ENCODE measurements at regions not wholly inside any gene's neighbourhood (a gene's known extent, or its start where the extent isn't known, plus 50 kb on each side); places are given as distances from the start of the nearest gene placed in this dataset.

DNA sequence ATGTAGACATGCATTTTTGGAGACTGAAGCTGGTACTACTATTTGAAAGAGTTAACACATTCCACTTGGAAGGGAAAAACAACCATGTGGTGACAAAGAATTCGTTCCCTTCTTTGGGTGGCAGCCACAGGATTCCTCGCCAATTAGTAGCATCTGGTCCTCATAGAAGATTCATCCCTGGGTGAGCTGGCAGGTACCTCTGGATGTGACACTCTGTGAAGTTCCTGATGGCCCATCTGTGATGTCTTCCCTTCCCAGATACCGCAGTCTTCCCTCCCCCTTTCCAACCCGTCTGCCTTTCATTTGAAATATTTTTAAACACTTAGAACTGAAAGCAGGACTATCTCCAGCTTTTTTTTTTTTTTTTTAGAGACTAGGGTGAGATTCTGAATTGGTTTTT lies 569.5 kb downstream of the TYW1 start:
- DNase-seq = no peak

DNA sequence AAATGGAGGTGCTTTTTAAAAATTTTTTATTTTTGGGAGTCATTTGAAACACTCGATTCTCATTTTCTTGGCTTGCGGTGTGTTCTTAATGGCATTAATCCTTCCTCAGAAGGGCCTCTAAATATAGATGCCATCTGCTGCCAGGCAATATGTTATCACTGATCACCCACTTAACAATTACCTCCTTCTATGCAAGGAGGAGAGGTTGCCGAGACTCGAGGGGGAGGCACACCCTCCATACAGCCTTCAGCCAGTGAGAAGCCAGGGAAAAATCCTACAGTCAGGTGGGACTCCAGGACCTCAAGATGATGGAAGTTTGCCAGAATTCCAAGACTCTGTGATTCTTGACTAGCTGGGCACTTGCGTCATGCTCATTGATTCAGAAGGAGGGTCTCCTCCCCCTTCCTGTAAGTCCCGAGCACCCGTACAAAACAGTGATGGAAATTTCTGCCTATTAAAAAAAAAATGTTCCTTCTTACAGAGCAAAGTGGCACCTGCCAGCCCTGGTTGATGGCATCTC lies 574.5 kb downstream of the TYW1 start:
- no peak for DNase-seq

DNA sequence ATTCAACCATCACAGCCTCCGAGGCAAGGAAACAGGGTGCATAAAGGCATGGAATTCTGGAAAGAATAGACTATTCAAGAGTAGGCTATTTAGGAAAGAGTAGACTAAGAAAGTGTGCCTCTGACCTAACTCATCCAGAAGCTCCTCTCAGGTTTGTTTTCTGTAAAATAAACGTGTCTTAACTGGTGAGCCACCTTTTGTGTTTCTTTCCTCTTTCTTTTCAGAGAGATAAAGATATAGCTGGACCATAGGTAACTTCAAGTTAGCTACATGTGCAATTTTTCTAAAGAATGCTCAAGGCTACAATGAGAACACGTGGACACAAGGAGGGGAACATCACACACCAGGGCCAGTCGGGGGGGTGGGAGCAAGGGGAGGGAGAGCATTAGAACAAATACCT lies 577.0 kb downstream of the TYW1 start:
- no peak for DNase-seq

DNA sequence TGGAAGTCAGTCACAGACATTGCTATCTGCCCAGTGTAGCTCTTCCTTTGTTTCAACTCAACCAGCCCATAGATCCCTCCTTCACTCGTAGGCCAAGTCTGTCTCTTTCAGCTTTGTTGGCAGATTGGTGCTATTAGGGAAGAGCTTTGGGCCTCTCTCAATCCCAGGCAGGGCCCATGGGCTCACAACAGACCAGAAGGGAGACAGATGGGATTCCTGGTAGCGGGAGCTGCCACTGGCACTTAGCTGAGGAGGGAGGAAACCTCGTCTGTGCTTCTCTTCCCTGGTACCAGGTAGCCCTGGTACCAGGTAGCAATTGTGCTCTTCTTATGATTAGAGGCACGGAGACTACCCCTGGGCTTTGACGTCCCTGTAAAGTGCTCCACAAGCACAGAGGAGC lies 592.0 kb downstream of the TYW1 start:
- DNase-seq = no peak

DNA sequence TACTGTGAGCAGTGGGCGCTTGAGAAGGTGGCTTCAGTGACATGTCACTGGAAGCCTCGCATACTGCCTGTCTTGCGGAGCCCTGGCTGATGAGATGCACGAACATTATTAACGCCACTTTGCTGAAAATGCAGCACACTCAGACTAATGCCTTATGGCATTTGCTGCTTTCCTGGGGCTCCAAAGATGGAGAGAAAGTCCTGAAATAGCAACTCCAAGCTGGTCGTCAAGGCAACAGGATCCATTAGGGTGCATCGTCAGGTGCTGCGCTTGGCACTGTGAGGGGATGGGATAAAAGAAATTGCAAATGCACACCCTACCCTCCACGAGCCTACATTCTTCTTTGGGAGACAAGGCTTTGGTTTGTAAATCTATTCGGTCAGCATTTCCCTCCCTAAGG lies 592.5 kb downstream of the TYW1 start:
- no peak for DNase-seq

DNA sequence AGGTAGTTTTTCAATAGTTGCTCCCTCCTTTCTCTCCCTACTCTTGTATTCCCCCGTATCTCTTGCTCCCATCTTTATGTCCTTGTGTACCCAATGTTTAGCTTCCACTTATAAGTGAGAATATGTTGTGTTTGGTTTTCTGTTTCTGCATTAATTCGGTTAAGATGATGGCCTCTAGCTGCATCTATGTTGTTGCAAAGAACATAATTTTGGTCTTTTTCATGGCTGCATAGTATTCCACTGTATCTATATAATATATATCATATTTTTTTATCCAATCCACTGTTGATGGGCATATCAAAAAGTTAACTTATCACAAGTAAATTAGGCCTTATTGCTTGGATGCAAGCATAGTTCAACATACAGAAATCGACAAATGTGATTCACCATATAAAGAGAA lies 594.0 kb downstream of the TYW1 start:
- DNase-seq = no peak

DNA sequence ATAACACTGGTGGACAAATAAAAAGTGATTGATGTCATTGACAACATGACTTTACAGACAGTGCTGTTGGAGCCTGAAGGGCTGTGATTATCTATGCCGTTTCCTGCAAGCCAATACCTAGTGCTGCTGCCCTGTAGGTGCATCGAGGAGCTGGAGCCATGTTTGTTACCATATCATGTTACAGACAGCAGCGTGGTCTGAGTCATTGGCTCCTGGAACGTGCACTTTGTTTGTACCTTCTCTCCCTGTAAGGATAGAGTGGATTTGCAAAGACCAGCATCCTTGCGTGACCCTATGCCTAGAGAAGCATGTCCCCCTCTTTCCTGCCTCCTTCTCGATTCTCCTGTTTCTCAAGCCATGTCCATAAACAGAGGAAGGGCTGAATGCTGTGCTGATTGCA lies 597.2 kb downstream of the TYW1 start:
- no peak for DNase-seq

DNA sequence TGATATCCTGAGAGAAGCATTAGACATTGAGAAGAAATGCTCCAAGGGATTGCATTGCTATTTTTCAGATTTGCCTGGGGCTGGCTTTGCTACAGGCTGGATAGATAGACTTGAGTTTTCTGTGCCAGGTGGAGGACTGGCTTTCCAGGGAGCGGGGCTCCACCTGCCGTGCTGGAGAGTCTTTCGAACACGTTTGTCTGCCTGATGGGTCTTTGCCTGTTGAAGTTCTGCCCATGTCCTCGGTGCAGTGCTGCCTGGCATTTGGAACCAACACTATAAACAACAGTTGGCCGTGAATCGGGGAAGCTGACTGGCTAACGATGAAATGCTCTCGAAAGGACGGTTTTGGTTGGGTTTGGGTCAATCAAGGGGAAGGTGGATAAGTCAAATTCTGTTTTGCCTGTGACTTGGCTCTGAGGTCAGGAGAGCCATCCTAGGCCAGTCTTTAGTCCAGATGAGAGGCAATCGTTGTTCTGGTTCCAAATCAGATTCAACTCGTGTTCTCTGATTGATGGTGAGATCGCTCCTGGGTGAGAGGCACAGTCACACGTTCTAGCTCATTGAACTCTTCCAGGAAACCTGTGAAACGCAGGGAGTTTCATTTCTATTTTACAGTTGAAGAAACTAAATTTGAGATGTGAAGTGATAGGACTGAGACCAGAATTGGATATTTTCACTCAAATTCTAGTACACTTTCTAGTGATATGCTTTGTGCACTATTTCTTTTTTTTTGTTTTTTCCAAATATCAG lies 599.0 kb downstream of the TYW1 start:
- no peak for DNase-seq

DNA sequence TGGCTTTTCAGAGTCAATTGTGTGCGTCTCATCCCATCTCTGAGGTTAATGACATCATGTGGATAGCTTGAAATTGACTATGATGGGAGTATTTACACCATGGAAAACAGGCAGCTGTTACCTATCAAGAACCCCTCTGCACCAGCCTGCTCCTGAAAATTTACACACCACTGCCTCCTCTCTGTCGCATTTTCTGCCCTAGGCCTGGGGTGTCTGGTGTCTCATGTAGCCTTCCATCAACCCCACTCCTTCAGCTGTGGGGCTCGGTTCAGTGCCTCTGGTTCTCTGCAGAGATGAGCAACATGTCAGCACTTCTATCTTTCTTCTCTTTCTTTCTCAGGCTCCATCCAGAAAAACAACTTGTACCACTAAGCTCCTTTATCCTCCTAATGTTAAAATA lies 600.5 kb downstream of the TYW1 start:
- DNase-seq = no peak

DNA sequence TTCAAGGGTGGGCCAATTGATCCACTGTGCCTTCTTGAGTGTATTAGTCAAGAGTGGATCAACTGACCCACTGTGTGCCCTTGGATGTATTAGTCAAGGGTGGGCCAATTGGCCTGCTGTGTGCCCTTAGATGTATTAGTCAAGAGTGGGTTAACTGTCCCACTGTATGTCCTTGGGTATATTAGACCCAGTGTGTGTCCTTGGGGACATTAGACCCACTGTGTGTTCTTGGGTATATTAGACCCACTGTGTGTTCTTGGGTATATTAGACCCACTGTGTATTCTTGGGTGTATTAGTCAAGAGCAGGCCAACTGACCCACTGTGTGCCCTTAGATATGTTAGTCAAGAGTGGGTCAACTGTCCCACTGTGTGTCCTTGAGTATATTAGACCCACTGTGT lies 601.8 kb downstream of the TYW1 start:
- DNase-seq = no peak

DNA sequence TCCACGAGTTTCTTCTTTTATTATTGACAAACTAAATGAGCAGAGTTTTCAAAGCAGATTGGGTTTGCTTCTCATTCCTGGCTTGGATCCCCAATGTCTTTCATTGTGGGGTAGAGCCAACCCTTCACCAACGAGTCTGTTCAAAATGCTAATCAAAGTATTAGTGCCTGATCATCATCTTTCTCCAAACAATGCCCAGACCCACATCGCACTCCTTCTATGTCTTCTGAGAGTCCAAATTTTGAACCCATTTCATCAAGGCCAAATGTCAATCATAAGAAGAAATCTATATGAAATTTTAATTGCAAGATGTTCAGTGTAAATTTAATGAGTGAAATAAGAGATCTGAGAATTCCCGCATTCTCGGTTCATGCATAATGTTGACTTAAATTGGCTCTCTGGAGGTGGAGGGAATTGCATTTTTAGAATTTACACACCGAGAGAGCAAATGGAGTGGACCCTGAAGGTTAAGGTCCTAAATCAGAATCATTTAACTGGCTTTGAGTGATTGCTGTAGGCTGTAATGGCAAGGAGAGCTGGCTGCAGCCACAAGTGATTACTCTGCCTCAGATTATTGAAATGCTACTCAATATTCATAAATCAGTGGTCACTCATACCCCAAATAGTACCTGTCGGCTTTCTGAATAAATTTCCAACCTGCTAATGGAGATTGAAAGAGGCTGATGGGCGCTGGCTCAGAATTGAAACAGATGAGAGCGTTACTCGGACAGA lies 602.9 kb downstream of the TYW1 start:
- DNase-seq = no peak

DNA sequence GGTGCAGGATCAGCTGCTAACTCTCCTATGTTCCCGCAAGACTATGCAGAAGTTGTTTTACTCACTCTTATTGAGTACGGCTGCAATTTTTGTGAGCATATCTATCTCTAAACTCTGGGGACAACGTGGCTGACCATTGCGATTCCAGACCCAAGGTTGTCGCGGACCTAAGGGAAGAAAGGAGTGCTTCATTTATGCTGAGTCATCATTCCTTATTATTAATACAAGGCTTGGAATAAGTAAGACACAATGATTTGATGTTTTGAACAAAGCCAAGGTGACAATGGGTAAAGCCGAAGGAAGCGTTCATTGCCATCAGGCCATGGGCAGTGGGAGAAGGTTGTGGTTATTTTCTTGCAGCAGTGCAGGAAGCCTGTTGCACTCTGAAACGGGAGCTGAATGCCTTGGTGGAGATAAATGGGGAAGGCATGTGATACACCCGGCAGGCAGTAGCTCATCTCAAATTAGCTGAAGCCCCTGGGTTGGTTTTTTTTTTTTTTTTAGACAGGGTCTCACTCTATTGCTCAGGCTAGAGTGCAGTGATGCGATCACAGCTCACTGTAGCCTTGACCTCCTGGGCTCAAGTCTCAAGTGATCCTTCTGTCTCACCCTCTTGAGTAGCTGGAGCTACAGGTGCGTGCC lies 605.7 kb downstream of the TYW1 start:
- DNase-seq = no peak

DNA sequence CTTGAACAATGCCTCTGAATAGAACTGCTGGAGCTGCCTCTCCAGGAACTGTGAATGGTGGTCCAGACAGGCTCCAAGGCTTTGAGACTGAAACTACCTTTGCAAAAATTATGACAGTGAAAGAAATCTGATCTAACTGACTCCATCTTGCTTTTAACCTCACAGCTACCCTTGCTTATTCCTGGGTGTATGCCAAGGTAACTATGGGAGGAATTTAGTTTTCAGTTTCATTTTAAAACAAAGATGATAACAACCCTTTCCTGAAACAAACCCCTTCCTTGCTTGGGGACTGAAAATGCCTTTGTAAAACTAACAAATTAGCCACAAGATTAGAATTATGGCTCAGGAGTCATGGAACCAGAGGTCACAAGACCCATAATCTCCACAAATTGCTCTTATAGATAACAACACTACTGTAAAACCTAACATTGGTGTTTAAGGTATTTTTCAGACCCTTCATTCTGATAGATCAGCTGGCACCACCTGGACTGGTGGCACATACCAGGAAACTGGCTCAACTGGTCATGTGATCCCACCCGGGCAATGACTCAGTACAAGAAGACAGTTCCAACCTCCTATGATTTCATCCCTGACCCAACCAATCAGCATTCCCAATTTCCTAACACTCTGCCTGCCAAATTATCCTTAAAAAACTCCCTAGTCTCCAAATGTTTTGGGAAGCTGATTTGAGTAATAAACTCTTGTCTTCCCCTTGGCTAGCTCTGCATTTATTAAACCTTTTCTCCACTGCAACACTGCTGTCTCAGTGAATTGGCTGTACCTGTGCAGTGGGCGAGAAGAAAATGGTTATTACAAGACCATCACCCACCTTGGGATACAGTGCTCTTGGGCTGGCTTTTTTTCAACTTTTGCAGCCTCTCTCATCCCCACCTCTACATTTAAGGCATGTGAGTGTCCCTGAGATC lies 608.1 kb downstream of the TYW1 start:
- DNase-seq = no peak

DNA sequence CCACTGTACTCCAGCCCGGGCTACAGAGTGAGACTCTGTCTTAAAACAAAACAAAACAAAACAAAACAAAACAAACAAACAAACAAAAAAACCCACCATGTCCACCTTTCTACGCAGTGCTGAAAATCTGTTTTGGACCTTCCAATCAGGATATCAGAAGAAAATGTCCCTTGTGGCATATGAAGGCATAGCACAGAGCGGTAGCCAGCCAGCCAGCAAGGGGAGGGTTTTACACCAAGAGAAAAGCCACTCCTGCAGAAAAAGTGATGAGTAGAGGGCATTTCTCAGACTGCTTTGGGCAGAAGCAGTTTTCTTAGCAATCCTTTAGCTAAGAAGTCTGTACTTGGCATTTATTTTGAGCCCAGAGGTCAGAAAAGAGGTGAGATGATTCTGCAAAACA lies 612.2 kb downstream of the TYW1 start:
- no peak for DNase-seq

DNA sequence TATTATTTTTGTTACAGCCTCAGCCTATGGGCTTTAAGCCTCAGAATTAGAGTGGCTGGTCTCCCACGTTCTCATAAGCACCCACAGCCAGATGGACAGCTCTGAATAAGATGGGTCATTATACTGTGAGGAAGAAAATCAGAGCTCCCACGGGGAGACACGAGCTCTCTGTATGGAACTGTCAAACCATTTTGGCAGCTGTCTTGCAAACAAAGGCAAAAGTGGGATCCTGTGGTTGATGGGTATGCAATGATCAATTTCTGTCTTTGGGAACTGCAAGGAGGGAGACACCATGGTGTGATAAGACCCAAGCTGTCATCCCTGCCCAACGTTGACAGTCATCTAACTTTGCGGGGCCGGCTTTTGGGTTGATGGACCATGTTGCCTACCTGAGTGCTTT lies 614.3 kb downstream of the TYW1 start:
- no peak for DNase-seq

DNA sequence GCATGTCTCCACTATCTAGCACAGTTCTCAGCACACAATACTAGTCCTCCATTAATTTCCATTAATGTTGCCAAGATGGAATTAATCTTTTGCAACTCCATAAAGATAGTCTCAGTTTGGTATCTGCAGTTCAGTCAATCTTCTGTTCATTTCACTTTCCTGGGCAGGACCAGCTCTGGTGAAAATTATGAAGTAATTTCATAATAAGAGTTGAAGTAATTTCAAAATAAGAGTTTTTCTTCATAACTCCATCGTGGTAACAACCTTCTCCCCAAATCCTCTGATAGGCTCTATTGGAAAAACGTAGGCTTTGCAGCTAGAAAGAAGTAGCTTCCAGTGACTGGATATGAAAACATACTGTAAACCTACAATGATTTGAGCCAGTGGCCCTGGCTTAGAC lies 618.2 kb downstream of the TYW1 start:
- DNase-seq = no peak

DNA sequence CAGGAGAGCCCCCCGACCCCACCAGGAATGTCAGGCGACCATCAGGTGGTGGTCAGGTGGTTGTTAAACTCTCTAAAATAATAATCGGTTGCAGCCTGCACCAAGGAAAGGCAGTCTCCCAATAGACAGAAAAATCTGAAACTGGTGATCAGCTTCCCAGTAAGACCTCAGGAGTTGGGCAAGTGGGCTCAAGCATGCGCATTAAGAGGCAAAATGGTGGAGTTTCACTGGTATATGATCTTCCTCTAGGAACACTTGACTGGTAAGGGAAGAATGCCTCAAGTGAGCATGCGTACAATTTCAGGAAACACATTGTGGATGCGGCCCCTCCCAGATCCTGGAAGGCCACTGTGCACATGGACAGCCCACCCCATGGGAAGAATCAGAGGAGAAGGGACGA lies 619.9 kb downstream of the TYW1 start:
- DNase-seq = no peak

DNA sequence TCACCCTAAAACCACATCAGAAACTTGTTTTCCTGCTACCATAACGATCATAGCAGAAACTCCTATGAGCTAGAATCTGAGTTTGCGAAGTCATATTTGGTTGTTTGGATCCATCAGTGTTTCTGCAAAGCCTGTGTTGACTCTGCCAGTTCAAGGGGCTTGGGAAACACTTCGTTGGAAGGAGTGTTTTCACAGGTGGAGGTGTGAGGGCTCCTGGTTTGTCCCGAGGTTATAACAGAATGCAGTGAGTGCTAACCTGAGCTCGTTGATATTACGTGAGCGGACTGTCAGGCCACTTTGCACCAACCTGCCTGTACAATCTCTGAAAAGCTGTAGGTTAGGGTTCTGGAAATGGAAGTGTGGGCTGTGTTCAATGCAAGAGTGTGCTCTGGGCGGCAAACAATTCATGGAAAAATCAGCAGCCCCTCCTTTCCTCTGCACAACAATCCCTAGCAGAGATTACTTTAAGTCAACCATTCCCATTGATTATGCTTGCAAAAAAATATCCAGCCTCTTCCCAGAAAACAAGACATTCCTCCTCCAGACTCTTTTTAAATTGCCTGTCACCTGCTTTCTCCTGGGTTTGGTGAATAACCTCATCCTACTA lies 622.0 kb downstream of the TYW1 start:
- no peak for DNase-seq

DNA sequence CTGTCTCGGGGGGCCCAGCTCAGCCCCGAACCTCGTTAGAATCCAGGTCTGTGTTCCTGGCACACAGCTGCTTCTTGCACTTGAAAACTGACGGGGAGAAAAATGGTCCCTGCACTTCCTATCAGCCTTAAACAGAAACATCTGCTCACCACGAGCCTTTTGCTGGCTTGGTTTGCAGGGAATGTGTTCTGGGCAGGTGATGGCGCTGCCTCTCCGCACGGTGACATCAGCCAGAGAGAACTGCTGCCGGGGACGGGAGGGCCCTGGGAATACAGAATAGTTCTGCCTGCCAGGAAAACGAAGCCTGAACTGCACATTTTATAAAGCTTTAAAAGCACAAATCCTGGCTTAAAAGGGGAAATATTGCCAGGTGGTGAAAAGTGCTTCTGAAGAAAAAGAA lies 622.5 kb downstream of the TYW1 start:
- no peak for DNase-seq

DNA sequence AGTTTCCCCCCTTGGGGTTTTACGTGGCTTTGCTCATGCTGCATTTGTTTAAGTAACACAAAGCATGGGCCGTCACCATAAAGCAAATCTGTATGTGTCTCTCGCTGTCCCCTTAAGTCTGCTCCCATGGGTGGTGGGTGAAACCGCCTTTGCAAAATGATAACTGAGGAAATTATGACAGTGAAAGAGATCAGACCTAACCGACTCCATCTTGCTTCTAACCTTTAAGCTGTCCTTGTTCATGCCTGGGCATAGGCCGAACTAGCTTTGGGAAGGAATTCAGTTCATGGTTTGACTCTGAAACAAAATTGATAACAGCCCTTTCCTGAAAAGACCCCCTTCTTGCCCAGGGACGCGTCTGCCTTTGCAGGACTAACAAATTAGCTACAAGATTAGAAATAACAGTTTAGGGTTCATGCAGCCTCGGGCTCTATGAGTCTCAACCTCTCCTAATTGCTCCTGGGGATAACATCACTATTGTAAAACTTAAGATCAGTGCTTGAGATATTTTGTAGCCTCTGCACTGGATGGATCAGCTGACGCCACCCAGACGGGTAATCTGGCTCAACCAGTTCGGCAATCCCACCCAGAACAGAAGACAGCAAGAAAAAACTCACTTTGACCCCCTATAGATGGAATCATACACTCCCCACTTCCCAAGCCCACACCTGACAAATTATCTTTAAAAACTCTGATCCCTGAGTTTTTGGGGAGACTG lies 623.7 kb downstream of the TYW1 start:
- no peak for DNase-seq

DNA sequence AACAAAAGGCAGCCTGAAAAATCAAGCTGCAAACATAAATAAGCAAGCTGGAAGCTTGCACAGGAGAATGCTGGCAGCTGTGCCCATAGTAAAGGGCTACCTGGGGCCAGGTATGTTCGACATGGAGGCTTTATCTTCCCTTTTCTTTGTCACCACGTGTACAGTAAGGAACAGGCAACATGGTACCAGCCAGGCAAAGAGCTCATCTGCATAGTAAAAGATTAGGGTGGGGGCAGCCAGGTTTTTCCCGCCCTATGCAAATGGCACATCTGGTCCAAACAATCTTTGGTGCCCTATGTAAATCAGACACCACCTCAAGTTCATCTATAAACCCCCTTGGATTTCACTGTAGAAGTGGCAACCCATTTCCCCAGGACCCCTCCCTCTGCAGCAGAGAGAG lies 625.1 kb downstream of the TYW1 start:
- no peak for DNase-seq

DNA sequence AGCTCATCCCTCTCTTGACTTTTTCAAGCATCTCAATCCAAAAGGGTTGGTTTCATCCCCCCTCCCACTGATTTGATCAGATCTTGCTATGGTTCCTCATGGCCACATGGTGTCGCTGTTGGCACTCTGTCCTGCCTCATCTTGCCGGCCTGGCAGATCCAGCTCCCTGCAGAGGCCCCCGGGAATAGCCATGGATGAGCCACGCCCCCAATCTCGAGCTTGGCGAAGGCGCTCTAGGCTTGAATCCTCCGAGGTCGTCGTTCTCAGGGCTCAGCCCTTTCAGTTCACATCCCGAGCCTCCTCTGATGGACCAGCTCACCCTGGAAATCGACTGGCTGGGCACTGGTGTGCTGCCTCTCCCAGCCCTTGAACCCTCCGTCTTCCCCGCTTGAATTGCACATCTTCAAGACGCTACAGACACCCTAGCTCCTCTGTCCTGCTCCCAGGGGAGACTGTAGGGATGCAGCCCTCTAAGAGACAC lies 628.7 kb downstream of the TYW1 start:
- DNase-seq = no peak

All from GF-D8 (cell line).